NCI-H774 (cell line): ENCODE measurements at regions not wholly inside any gene's neighbourhood (a gene's known extent, or its start where the extent isn't known, plus 50 kb on each side); places are given as distances from the start of the nearest gene placed in this dataset.
"Not testable (repeated sequence)": the region's sequence is repeated elsewhere in the genome, so short reads cannot be mapped to it uniquely, and the experiment has no call there.

Experiments used
- DNase-seq: peaks from one replicate; lab custom pipeline; 2025; lab: John Stamatoyannopoulos, UW

DNA sequence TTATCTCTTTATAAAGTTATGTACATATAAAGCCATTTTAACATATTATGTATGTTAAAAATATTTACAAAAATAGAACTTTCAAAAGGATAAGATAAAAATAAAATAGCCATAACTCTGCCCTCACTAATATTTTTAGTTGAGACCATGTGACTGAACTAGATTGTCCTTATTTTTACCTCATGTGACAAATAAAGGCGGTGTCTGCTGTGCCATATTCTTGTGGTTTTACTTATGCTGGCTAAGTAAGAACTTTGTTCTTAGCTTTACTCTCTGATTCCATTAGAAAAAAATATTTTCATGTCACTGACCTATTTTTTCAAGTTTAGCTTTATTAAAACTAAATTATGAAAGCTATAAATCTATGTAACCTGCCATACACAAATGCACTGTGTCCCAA is 135.6 kb upstream of the TSC22D1 start:
- no peak for DNase-seq

GRCh38 chr13:44710576-44710975 is 134.4 kb upstream of the TSC22D1 start:
- DNase-seq = no peak

DNA sequence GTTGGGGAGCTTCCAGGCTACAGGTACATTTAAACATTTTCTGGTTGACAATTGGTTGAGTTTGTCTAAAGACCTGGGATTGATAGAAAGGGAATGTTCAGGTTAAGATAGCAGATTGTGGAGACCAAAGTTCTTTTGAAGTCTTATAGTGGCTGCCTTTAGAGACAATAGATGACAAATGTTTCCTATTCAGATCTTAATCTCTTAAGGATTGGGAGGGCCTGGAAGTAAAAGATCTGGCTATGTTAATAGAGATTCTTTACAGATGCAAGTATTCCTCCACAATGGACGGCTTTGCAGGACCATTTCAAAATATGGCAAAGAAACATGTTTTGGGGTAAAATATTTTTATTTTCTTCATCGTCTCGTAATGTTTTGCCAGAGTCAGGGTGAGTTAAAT is 128.7 kb upstream of the TSC22D1 start:
- DNase-seq = not testable (repeated sequence)

GRCh38 chr13:44703371-44703770 is 127.2 kb upstream of the TSC22D1 start:
- no peak for DNase-seq

DNA sequence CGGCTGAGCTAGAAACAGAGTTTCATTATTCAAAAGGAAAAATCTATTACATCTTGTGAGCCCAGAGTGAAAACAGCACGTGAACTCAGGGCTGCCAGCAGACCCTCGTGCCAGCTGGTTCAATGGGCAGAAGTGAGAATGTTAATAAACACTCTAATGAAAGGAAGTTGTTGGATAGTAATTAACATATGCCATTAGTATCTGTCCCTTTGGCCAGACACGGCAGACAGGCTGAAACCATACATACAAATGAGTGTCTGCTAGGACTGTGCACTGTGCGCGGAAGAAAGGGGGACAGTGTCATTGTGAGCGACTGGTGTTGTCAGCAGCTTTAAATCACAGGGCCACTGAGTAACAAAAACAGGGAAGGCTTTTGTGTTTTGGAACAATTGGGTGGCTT is 121.9 kb upstream of the TSC22D1 start:
- no peak for DNase-seq

- DNase-seq = no peak
Measured at GRCh38 chr13:44697058-44697457, 120.9 kb upstream of the TSC22D1 start.

GRCh38 chr13:44695520-44695919 is 119.4 kb upstream of the TSC22D1 start:
- DNase-seq = no peak

- DNase-seq = no peak
Measured at GRCh38 chr13:44694842-44695241, 118.7 kb upstream of the TSC22D1 start.

GRCh38 chr13:44694291-44694690 is 118.2 kb upstream of the TSC22D1 start:
- DNase-seq = no peak

DNA sequence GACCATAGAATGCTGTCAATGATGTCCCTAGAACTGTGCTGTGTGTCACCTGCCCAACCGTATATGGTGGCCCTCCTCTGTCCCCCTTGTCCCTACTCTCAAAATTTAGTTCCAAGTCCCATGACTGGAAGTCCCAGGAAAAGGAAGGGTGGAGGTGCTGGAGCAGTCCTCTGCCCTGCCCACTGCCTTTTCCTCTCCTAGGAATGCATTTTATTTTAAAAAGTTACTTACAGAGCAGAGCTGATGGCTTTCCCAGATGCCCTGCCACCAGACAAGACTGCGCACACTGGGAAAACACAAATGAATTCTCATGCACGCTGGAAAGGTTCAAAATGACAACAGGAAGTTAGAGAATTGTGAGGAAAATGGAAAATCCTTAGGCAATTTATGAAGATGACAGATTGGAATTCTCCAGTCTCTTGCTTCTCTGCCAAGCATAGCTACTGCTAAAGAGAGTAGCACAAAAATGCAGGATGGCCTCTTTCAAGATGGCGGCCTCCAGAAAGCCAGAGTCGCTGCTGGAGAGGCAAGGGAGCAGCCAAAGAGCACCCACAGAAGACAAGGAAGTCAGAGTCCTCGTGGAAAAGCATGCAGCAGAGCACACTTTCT is 117.1 kb upstream of the TSC22D1 start:
- no peak for DNase-seq

DNA sequence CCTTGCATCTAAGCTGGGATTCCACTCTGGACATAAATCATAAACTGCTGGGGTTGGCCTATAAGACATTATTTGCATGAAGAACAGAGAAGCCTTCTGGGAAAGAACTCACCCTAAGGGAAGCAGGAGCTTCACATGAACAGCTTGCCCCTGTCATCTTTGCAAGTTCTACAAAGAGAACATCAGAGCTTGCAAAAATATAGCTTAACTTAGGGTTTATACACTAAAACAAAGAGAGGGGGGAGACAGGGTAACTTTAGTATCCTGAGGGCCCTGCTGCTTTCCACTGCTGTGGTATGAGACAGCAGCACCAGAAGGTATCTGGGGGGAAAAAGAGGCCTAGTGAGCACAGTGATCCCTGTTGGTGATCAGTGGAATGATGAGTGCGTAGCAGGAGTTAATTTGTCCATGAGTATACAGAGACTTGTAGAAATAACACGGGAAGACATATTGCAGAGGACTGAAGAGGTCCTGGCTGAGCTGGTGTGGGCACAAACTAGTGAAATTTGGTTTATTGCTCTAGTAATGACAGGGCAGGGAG is 116.1 kb upstream of the TSC22D1 start:
- DNase-seq = no peak

GRCh38 chr13:44690376-44690775 is 114.2 kb upstream of the TSC22D1 start:
- DNase-seq = no peak

- no peak for DNase-seq
Measured at GRCh38 chr13:44688652-44689051, 112.5 kb upstream of the TSC22D1 start.

DNA sequence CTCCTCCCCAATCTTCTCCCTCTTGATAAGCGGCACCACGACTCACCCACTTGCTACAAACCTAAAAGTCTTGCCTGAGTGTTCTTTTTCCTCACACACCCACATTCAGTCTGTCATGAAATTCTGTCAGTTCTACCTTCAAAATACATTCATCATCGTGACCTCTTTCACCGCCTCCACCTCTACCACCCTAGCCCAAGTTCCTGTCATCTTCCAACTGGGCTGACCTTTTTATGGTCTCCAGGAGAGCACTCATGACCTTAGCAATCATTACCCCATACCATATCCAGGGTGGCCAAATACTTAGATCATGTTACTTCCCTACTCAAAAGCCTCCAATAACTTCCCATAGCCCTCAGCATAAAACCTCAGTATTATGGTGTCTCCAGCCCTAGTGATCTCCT is 110.4 kb upstream of the TSC22D1 start:
- no peak for DNase-seq

GRCh38 chr13:44685641-44686040 is 109.5 kb upstream of the TSC22D1 start:
- DNase-seq = no peak

DNA sequence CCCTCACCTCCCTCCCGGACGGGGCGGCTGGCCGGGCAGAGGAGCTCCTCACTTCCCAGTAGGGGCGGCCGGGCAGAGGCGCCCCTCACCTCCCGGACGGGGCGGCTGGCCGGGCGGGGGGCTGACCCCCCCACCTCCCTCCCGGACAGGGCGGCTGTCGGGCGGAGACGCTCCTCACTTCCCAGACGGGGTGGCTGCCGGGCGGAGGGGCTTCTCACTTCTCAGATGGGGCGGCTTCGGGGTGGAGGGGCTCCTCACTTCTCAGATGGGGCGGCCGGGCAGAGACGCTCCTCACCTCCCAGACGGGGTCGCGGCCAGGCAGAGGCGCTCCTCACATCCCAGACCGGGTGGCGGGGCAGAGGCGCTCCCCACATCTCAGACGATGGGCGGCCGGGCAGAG is 106.3 kb upstream of the TSC22D1 start:
- not testable (repeated sequence) for DNase-seq

GRCh38 chr13:44680746-44681355 is 104.7 kb upstream of the TSC22D1 start:
- no peak for DNase-seq

DNA sequence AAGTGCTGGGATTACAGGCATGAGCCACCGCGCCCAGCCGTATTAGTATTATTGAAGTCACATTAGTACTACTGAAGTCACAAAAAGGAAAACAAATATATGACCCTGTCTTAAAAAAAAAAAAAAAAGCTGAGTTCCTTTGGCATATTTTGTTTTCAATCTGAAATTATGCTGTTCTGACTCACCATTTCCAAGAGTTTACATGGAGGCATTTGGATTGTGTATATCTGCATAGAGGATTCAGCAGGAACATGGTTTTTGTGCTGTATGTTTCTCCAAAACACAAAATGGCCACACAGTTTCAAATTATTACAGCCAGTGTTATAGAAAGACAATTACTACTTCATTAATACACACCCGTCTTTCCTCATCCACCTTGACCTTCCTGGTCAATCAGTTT is 103.5 kb upstream of the TSC22D1 start:
- no peak for DNase-seq

DNA sequence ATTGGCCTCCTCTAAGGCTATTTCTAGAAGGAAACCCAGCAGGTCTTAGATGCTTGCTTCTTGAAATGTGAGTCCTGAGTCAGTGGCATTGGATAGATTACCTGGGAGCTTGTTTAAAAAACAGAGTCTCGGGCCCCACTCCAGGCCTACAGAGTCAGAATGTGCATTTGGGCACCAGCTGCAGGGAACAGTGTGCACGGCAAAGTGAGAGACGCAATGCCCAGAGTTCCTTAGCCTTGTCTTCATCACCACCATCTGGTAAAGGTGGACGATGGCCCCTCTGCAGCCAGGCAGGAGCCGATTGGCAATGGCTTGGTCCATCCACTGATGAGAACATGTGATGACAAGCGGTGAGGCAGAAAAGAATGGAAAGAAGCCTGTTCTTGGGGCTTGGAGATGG is 102.1 kb upstream of the TSC22D1 start:
- no peak for DNase-seq

DNA sequence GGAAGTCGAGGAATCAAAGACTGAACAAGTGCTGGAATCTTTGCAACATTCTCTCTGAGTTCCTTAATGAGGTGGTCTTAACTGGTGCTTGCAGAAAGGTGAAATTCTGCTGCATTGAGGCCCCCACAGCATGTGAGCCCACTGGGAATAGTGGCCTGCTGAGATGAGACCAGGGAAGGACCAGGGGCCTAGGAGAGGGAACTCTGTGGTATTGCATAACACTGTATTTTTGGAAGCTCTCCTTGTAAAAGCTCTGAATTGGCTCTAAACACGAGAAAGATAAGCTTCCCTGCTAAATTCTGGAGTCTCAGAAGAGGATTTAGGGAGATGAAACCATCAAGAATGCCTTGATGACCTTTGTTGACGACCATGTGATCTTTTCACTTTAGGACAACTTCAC is 100.4 kb upstream of the TSC22D1 start:
- DNase-seq = no peak

DNA sequence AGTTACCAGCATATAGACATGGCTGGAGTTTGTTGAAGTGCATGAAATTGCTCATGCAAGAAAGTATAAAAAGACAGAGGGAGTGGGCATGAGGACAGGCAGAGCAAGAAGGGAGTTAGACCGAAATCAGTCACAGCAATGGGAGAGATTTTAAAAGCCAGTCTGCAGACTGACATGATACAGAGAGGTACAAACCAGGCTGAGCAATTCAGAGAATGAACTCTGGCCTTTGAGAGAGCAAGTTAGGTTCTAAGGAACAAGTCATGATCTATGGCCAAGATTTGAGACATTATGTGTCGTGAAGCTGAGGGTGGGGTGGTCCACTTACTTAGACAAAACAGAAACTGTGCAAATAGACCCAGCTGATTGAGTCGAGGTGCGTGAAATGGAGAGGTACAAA is 93.4 kb upstream of the TSC22D1 start:
- DNase-seq = no peak

- DNase-seq = no peak
Measured at GRCh38 chr13:44668688-44669087, 92.6 kb upstream of the TSC22D1 start.

GRCh38 chr13:44667943-44668342 is 91.8 kb upstream of the TSC22D1 start:
- no peak for DNase-seq

DNA sequence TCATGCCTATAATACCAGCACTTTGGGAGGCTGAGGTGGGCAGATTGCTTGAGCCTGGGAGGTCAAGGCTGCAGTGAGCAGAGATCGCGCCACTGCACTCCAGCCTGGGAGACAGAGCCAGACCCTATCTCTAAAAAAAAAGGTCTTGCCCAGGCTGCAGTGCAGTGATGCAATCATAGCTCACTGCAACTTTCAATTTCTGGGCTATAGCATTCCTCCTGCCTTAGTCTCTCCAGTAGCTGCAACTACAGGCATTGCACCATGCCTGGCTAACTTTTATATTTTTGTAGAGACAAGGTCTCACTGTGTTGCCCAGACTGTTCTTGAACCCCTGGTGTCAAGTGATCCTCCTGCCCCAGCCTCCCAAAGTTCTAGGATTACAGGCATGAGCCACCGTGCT is 90.4 kb upstream of the TSC22D1 start:
- not testable (repeated sequence) for DNase-seq
